Neural progenitor cell (in vitro differentiated cells): ENCODE measurements at regions not wholly inside any gene's neighbourhood (a gene's known extent, or its start where the extent isn't known, plus 50 kb on each side); places are given as distances from the start of the nearest gene placed in this dataset.

Experiments
- DNase-seq: peaks from one replicate; pipeline ENCODE4 v3.0.0-alpha.2; 2016; ENCODE audit warnings: low spot score
- H2AFZ ChIP-seq: fragments of 200-600 bp; sonication (generic); replicated peaks from 2 replicates; pipeline ENCODE4 v1.6.1; 2016; ENCODE audit warnings: antibody characterized with exemption
- H3F3A ChIP-seq: fragments of 200-600 bp; sonication (generic); 2 replicates; pipeline ENCODE4 v1.6.1; 2016; ENCODE audit warnings: antibody characterized with exemption, low read depth
- H3K27ac ChIP-seq: fragments of 200-600 bp; sonication (generic); 2 replicates; pipeline ENCODE4 v1.5.1; 2016; ENCODE audit warnings: mild to moderate bottlenecking
- H3K27me3 ChIP-seq: fragments of 200-600 bp; sonication (generic); 2 replicates; pipeline ENCODE4 v1.6.1; 2016; ENCODE audit warnings: mild to moderate bottlenecking, moderate library complexity
- H3K36me3 ChIP-seq: fragments of 200-600 bp; sonication (generic); 2 replicates; pipeline ENCODE4 v1.5.1; 2016
- H3K4me1 ChIP-seq: fragments of 200-600 bp; sonication (generic); 2 replicates; pipeline ENCODE4 v1.6.1; 2016; ENCODE audit warnings: mixed run types
- H3K4me2 ChIP-seq: fragments of 200-600 bp; sonication (generic); 2 replicates; pipeline ENCODE4 v1.6.1; 2016
- H3K4me3 ChIP-seq: fragments of 200-600 bp; sonication (generic); 2 replicates; pipeline ENCODE4 v1.5.1; 2016
- H3K79me2 ChIP-seq: fragments of 200-600 bp; sonication (generic); 2 replicates; pipeline ENCODE4 v1.6.1; 2016; ENCODE audit warnings: low read depth
- H3K9ac ChIP-seq: fragments of 200-600 bp; sonication (generic); 2 replicates; pipeline ENCODE4 v1.6.1; 2016
- H3K9me3 ChIP-seq: fragments of 200-600 bp; sonication (generic); 2 replicates; pipeline ENCODE4 v1.5.1; 2016; ENCODE audit warnings: low read depth
- H4K20me1 ChIP-seq: fragments of 200-600 bp; sonication (generic); 2 replicates; pipeline ENCODE4 v1.6.1; 2016; ENCODE audit warnings: low read depth
- H3K27ac Mint-ChIP-seq: 3 replicates; pipeline ENCODE4 v1.8.0; 2021; ENCODE audit warnings: mixed read lengths
- H3K27me3 Mint-ChIP-seq: 2 replicates; pipeline ENCODE4 v1.8.0; 2022; ENCODE audit warnings: low read depth, mild to moderate bottlenecking, inconsistent platforms, moderate library complexity, mixed read lengths; ENCODE audit not compliant: insufficient read depth
- H3K36me3 Mint-ChIP-seq: 3 replicates; pipeline ENCODE4 v1.8.0; 2021; ENCODE audit warnings: mixed read lengths
- H3K4me1 Mint-ChIP-seq: 3 replicates; pipeline ENCODE4 v1.8.0; 2021; ENCODE audit warnings: mixed read lengths
- H3K4me3 Mint-ChIP-seq: 3 replicates; pipeline ENCODE4 v1.8.0; 2021; ENCODE audit warnings: mild to moderate bottlenecking, moderate library complexity, mixed read lengths
- H3K9me3 Mint-ChIP-seq: 3 replicates; pipeline ENCODE4 v1.8.0; 2020; ENCODE audit warnings: mixed read lengths
- EZH2 ChIP-seq: fragments of 200-600 bp; sonication (generic); IDR thresholded peaks from 2 replicates; pipeline ENCODE4 v1.6.1; 2017; ENCODE audit warnings: antibody characterized with exemption, mild to moderate bottlenecking, moderate library complexity
- EZH2phosphoT487 ChIP-seq: fragments of 200-600 bp; sonication (generic); IDR thresholded peaks from 2 replicates; pipeline ENCODE4 v1.6.1; 2017; ENCODE audit warnings: antibody characterized with exemption
- TF ChIP-seq, protein P1 (sequence below): fragments of 200-600 bp; sonication (generic); IDR thresholded peaks from 2 replicates; pipeline ENCODE4 v1.5.1; 2017; ENCODE audit warnings: antibody characterized with exemption, mild to moderate bottlenecking

DNA sequence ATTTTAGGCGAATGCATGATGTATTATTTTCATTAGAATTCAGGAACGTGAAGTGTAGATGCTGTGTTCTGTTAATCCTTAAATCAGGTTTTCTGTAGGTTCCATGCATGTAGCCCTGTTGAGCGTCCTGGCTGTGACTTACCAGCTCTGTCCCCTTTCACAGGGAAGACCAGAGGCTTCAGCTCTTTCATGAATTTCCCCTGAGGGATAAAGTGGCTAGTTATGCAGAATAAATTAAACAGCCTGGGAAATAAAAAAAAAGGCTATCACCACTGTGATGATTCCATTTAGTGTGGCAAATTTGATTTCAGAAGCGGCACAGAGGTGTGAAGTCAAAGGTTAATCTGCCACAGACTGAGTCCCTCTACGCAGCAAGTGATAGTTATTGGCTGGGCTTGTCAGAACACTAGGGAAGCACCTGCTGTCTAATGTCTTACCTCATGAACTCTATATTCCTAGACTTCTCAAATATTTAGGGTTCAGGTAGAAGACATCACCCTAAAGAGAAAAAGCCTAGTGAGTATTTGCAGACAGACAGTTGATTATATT lies 61.6 kb upstream of the LINC00305 start:
- no peak overlapping the region for H3K4me3 ChIP-seq
- no peaks in the 10 kb centered on the region for H3K27me3 ChIP-seq
- H3K9me3 ChIP-seq = no peaks in the 10 kb centered on the region
- no peak overlapping the region for H3K27ac Mint-ChIP-seq
- peaks cover 7% of the 10 kb centered on the region for H3K27me3 Mint-ChIP-seq
- no peaks in the 10 kb centered on the region for H3K36me3 Mint-ChIP-seq
- H4K20me1 ChIP-seq = no peaks in the 10 kb centered on the region
- peaks cover under 1% of the 10 kb centered on the region for H3K4me1 ChIP-seq
- no peaks in the 10 kb centered on the region for H3K79me2 ChIP-seq
- no peaks in the 10 kb centered on the region for H3F3A ChIP-seq
- H3K27ac ChIP-seq = no peak overlapping the region
- no peak overlapping the region for H3K9ac ChIP-seq
- no peaks in the 10 kb centered on the region for H3K36me3 ChIP-seq
- TF ChIP-seq EZH2 (no peak), EZH2phosphoT487 (no peak)
- TF ChIP-seq, protein P1, sequence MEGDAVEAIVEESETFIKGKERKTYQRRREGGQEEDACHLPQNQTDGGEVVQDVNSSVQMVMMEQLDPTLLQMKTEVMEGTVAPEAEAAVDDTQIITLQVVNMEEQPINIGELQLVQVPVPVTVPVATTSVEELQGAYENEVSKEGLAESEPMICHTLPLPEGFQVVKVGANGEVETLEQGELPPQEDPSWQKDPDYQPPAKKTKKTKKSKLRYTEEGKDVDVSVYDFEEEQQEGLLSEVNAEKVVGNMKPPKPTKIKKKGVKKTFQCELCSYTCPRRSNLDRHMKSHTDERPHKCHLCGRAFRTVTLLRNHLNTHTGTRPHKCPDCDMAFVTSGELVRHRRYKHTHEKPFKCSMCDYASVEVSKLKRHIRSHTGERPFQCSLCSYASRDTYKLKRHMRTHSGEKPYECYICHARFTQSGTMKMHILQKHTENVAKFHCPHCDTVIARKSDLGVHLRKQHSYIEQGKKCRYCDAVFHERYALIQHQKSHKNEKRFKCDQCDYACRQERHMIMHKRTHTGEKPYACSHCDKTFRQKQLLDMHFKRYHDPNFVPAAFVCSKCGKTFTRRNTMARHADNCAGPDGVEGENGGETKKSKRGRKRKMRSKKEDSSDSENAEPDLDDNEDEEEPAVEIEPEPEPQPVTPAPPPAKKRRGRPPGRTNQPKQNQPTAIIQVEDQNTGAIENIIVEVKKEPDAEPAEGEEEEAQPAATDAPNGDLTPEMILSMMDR = no peak
- H3K9me3 Mint-ChIP-seq = no peaks in the 10 kb centered on the region
- peaks cover 47% of the 10 kb centered on the region for H3K4me1 Mint-ChIP-seq
- DNase-seq = no peak
- no peak overlapping the region for H3K4me2 ChIP-seq
- no peak overlapping the region for H2AFZ ChIP-seq
- no peak overlapping the region for H3K4me3 Mint-ChIP-seq

DNA sequence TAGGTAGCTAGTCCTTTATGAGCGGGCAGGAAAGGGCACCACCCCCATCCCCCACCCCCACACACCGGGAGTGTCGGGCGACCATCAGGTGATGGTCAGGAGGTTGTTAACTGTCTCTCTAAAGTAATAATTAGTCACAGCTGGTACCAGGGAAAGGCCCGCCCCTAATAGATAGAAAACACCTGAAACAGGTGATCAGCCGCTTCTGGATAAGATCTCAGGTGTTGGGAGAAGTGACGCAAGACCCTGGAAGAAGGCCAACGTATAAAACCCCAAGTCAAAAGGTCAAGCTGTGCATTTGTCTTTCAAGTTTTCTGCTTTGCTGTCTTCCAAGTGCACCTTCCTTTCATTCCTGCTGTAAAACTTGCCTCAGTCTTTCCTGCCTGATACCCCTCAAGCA lies 59.6 kb upstream of the LINC00305 start:
- H3K9me3 Mint-ChIP-seq = no peaks in the 10 kb centered on the region
- Histone ChIP-seq H3K9me3 (no peaks in the 10 kb centered on the region), H3K79me2 (no peaks in the 10 kb centered on the region), H3K9ac (no peak overlapping the region), H3K4me1 (peaks cover 6% of the 10 kb centered on the region), H3K27me3 (no peaks in the 10 kb centered on the region), H4K20me1 (no peaks in the 10 kb centered on the region), H3K36me3 (no peaks in the 10 kb centered on the region), H2AFZ (no peak overlapping the region), H3K4me2 (no peak overlapping the region), H3K4me3 (no peak overlapping the region), H3F3A (no peaks in the 10 kb centered on the region), H3K27ac (no peak overlapping the region)
- H3K27ac Mint-ChIP-seq = no peak overlapping the region
- peaks cover 47% of the 10 kb centered on the region for H3K4me1 Mint-ChIP-seq
- no peak overlapping the region for H3K4me3 Mint-ChIP-seq
- H3K27me3 Mint-ChIP-seq = peaks cover 5% of the 10 kb centered on the region
- no peaks in the 10 kb centered on the region for H3K36me3 Mint-ChIP-seq
- TF ChIP-seq EZH2phosphoT487 = no peak
- no peak for TF ChIP-seq EZH2
- TF ChIP-seq, protein P1 = no peak
- no peak for DNase-seq

DNA sequence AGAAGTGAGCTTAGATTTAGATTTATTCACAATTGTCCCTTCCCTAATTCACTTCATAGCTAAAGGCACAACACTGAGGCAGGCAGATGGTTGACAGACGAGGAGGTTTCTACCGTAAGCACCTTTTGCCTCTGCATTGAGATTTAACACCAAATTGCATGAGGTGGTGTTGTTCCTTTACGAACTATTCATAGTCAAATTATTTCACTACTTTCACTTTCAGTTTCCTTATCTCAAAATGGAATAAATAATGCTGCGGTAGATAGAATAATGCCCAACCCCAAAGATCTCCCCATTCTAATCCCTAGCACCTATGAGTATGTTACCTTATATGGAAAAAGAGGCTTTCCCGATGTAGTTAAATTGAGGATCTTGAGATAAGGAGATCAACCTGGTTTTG lies 58.9 kb upstream of the LINC00305 start:
- peaks cover 51% of the 10 kb centered on the region for H3K4me1 Mint-ChIP-seq
- no peak for TF ChIP-seq EZH2
- TF ChIP-seq, protein P1 = no peak
- no peak for TF ChIP-seq EZH2phosphoT487
- H3F3A ChIP-seq = no peaks in the 10 kb centered on the region
- H4K20me1 ChIP-seq = no peaks in the 10 kb centered on the region
- no peak overlapping the region for H3K27ac Mint-ChIP-seq
- no peaks in the 10 kb centered on the region for H3K9me3 ChIP-seq
- H3K27me3 Mint-ChIP-seq = peaks cover 5% of the 10 kb centered on the region
- no peaks in the 10 kb centered on the region for H3K79me2 ChIP-seq
- no peak overlapping the region for H3K9ac ChIP-seq
- no peak overlapping the region for H3K27ac ChIP-seq
- no peaks in the 10 kb centered on the region for H3K27me3 ChIP-seq
- H3K9me3 Mint-ChIP-seq = no peaks in the 10 kb centered on the region
- no peak overlapping the region for H3K4me2 ChIP-seq
- no peak overlapping the region for H2AFZ ChIP-seq
- DNase-seq = no peak
- no peak overlapping the region for H3K4me3 Mint-ChIP-seq
- H3K36me3 ChIP-seq = no peaks in the 10 kb centered on the region
- H3K36me3 Mint-ChIP-seq = no peaks in the 10 kb centered on the region
- H3K4me3 ChIP-seq = no peak overlapping the region
- H3K4me1 ChIP-seq = peaks cover 7% of the 10 kb centered on the region
